Heart left ventricle (tissue), 13 donors: ENCODE measurements at regions not wholly inside any gene's neighbourhood (a gene's known extent, or its start where the extent isn't known, plus 50 kb on each side); places are given as distances from the start of the nearest gene placed in this dataset.

ENCODE experiments used
- CTCF ChIP-seq, 12 donors: fragments of 200-600 bp; sonication (generic) in 4 of 12; IDR thresholded peaks; one replicate each; pipeline versions ENCODE4 v1.5.0 to v1.8.0; 2018 to 2022; ENCODE audit warnings: antibody characterized with exemption in 12 of 12, mild to moderate bottlenecking in 5 of 12
- POLR2A ChIP-seq, 2 donors: fragments of 450-650 bp; IDR thresholded peaks; one replicate each; pipeline ENCODE4 v1.6.1; 2017; ENCODE audit warnings: antibody characterized with exemption in 2 of 2, mild to moderate bottlenecking in 2 of 2, moderate library complexity in 2 of 2
- donor health status: ischemic (EF 13 %, LVEDD 7.1; RV severe dilation, severe dysfunction).
- donor health status: DM: no; HTN: yes; CAD: no.
- donor health status: DM: no; HTN: no; CAD: no.
- donor health status: ischemic (EF 25% LVEDD 6.9; RV normal size, moderate dysfunction).
- donor health status: ischemic (EF 25% LVEDD 5.7; RV mildly dilated, moderate dysfunction).
- donor health status: ischemic (EF 35%, LVEDD 5.7; RV mildly dilated, moderate dysfunction).
- donor health status: nonischemic (EF 11% LVEDD 7.7; RV severe dilation, severe dysfunction).
- donor health status: DM: yes; HTN: yes; CAD: no.
- donor health status: PGD.
- donor health status: ischemic (EF 29% LVEDD 5.4; RV normal size, mild dysfunction).
- donor health status: nonischemic (EF 23%, LVEDD 6.1; RV moderate dilation, normal function).

GRCh38 chr4:15343000-15343399 is 84.8 kb upstream of the C1QTNF7 start:
- TF ChIP-seq CTCF (IDR thresholded peaks at IDR 0.05) = no peak
- no peak for TF ChIP-seq POLR2A (IDR thresholded peaks at IDR 0.05)
